GM12878 (cell line): ENCODE measurements at regions not wholly inside any gene's neighbourhood (a gene's known extent, or its start where the extent isn't known, plus 50 kb on each side); places are given as distances from the start of the nearest gene placed in this dataset.

Source experiments
- ASH2L ChIP-seq: fragments of 300-600, 200-600 bp; sonication (generic); IDR thresholded peaks from 2 replicates; pipeline ENCODE4 v1.6.1; 2017; ENCODE audit warnings: low read depth, mild to moderate bottlenecking, borderline replicate concordance
- CHD4 ChIP-seq: fragments of 200-600 bp; sonication (generic); IDR thresholded peaks from 2 replicates; pipeline ENCODE4 v1.6.1; 2016; ENCODE audit warnings: mild to moderate bottlenecking
- CREB1 ChIP-seq: IDR thresholded peaks from 2 replicates; pipeline ENCODE4 v1.6.1; 2012; ENCODE audit warnings: low read depth, mild to moderate bottlenecking, inconsistent platforms
- CREM ChIP-seq: IDR thresholded peaks from 2 replicates; pipeline ENCODE4 v1.6.1; 2014; ENCODE audit warnings: antibody characterized with exemption, low read depth
- EZH2 ChIP-seq: IDR thresholded peaks from 2 replicates; pipeline ENCODE4 v1.6.1; 2012; ENCODE audit warnings: low read depth, mild to moderate bottlenecking, control low read depth, inconsistent platforms, low read length, borderline replicate concordance; ENCODE audit not compliant: control insufficient read depth
- GABPA ChIP-seq: IDR thresholded peaks from 2 replicates; pipeline ENCODE4 v1.6.1; 2014; ENCODE audit warnings: antibody characterized with exemption, low read depth, mild to moderate bottlenecking, inconsistent platforms
- GATAD2B ChIP-seq: fragments of 450-650 bp; conservative IDR thresholded peaks from 2 replicates; pipeline ENCODE4 v1.6.1; 2017; ENCODE audit warnings: low read depth, mild to moderate bottlenecking, moderate library complexity
- HCFC1 ChIP-seq: fragments of 150-350 bp; IDR thresholded peaks from 2 replicates; pipeline ENCODE4 v1.6.1; 2014; ENCODE audit warnings: low read length
- MEF2A ChIP-seq: IDR thresholded peaks from 2 replicates; pipeline ENCODE4 v1.6.1; 2011; ENCODE audit warnings: low read depth, mild to moderate bottlenecking, low read length, moderate library complexity; ENCODE audit not compliant: insufficient read depth
- NBN ChIP-seq: fragments of 450-650 bp; IDR thresholded peaks from 2 replicates; pipeline ENCODE4 v1.6.1; 2016
- NFXL1 ChIP-seq: fragments of 450-650 bp; IDR thresholded peaks from 2 replicates; pipeline ENCODE4 v1.6.1; 2017; ENCODE audit warnings: antibody characterized with exemption, mild to moderate bottlenecking, borderline replicate concordance
- NFYA ChIP-seq: IDR thresholded peaks from 2 replicates; pipeline ENCODE4 v1.6.1; 2011; ENCODE audit warnings: low read depth, mild to moderate bottlenecking, low read length, improper control_type of control experiment, borderline replicate concordance
- NR2C1 ChIP-seq: fragments of 450-650 bp; IDR thresholded peaks from 2 replicates; pipeline ENCODE4 v1.6.1; 2017; ENCODE audit warnings: antibody characterized with exemption, mild to moderate bottlenecking, moderate library complexity
- NR2F1 ChIP-seq: fragments of 450-650 bp; conservative IDR thresholded peaks from 2 replicates; pipeline ENCODE4 v1.6.1; 2017; ENCODE audit warnings: mild to moderate bottlenecking
- PML ChIP-seq: IDR thresholded peaks from 2 replicates; pipeline ENCODE4 v1.6.1; 2012; ENCODE audit warnings: low read length, inconsistent platforms
- RAD51 ChIP-seq: fragments of 450-650 bp; IDR thresholded peaks from 2 replicates; pipeline ENCODE4 v1.6.1; 2016; ENCODE audit warnings: moderate library complexity, mild to moderate bottlenecking, inconsistent platforms
- RELB ChIP-seq: fragments of 450-650 bp; IDR thresholded peaks from 2 replicates; pipeline ENCODE4 v1.6.1; 2017; ENCODE audit warnings: low read depth, mild to moderate bottlenecking, moderate library complexity
- SMAD5 ChIP-seq: IDR thresholded peaks from 2 replicates; pipeline ENCODE4 v1.6.1; 2016; ENCODE audit warnings: antibody characterized with exemption, low read depth
- TBL1XR1 ChIP-seq: IDR thresholded peaks from 2 replicates; pipeline ENCODE4 v1.6.1; 2012; ENCODE audit warnings: low read depth, low read length, improper control_type of control experiment
- TCF3 ChIP-seq: IDR thresholded peaks from 2 replicates; pipeline ENCODE4 v1.6.1; 2012; ENCODE audit warnings: low read depth, mild to moderate bottlenecking, low read length, borderline replicate concordance; ENCODE audit not compliant: insufficient read depth
- USF1 ChIP-seq: IDR thresholded peaks from 2 replicates; pipeline ENCODE4 v1.6.1; 2011; ENCODE audit warnings: borderline replicate concordance, low read depth, mild to moderate bottlenecking, moderate library complexity, mixed read lengths, low read length; ENCODE audit not compliant: insufficient read depth; ENCODE audit errors: extremely low read length
- WRNIP1 ChIP-seq: IDR thresholded peaks from 2 replicates; pipeline ENCODE4 v1.6.1; 2011; ENCODE audit warnings: low read depth, low read length, improper control_type of control experiment, borderline replicate concordance
- ZNF207 ChIP-seq: fragments of 450-650 bp; IDR thresholded peaks from 2 replicates; pipeline ENCODE4 v1.6.1; 2014; ENCODE audit warnings: antibody characterized with exemption, mild to moderate bottlenecking, borderline replicate concordance
- ZNF622 ChIP-seq: fragments of 450-650 bp; IDR thresholded peaks from 2 replicates; pipeline ENCODE4 v1.6.1; 2017; ENCODE audit warnings: mild to moderate bottlenecking, inconsistent platforms
- ZZZ3 ChIP-seq: IDR thresholded peaks from 2 replicates; pipeline ENCODE4 v1.6.1; 2011; ENCODE audit warnings: low read depth; ENCODE audit not compliant: control insufficient read depth, insufficient read length
- TF ChIP-seq, protein P1 (sequence below): fragments of 450-650 bp; IDR thresholded peaks from 2 replicates; pipeline ENCODE4 v1.6.1; 2016; ENCODE audit warnings: mild to moderate bottlenecking
- TF ChIP-seq, protein P2 (sequence below): fragments of 450-650 bp; IDR thresholded peaks from 2 replicates; pipeline ENCODE4 v1.6.1; 2017; ENCODE audit warnings: mild to moderate bottlenecking

DNA sequence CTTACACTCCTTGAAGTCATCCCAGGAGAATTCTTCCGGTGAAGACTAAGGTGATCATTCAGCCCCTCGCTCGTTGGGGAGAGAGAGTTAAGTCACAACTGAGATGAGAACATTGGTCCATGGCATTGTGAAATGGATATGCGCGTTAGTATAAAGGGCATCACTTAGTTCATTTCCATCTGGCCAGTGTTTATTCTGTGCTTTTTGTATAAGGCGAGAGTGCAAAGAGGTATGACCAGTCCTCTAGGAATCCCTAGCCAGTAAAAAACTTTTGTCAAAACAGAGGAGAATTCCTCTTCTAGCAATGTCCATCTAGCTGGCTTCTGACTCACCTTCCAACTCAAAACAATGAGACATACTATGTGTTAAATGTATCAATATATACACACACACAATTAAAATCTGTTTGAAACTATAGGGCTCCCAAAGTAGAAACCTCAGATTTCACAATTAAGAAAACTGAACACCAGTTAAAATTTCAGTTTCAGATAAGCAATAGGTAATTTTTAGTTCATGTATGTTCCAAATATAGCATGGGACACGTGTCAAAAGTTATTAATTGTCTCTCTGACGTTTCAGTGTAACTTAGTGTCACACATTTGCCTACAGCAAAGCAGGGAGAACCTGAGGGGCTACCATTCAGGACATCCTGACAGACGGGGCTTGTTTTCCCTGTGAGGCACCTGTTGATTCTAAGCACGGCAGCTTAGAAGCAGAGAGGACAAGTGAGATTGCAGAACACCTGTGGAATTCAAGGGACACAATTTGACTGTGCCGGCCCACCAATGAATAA lies 158.9 kb downstream of the KLF6 start (continued):
- TF ChIP-seq EZH2 (no peak), TBL1XR1 (peak; percentile 91), ZZZ3 (no peak), HCFC1 (no peak), CREB1 (peak; percentile 76), TCF3 (no peak), ZNF207 (no peak), CREM (peak; percentile 71), NFYA (no peak), NBN (no peak), NFXL1 (no peak), NR2F1 (no peak), WRNIP1 (no peak), ASH2L (no peak), SMAD5 (no peak), RAD51 (peak; percentile 77), RELB (no peak), USF1 (peak; percentile 25), CHD4 (no peak), NR2C1 (no peak), GABPA (no peak), PML (no peak), MEF2A (peak; percentile 98), GATAD2B (no peak), ZNF622 (no peak)
- TF ChIP-seq, protein P1, sequence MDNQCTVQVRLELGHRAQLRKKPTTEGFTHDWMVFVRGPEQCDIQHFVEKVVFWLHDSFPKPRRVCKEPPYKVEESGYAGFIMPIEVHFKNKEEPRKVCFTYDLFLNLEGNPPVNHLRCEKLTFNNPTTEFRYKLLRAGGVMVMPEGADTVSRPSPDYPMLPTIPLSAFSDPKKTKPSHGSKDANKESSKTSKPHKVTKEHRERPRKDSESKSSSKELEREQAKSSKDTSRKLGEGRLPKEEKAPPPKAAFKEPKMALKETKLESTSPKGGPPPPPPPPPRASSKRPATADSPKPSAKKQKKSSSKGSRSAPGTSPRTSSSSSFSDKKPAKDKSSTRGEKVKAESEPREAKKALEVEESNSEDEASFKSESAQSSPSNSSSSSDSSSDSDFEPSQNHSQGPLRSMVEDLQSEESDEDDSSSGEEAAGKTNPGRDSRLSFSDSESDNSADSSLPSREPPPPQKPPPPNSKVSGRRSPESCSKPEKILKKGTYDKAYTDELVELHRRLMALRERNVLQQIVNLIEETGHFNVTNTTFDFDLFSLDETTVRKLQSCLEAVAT, result no peak
- TF ChIP-seq, protein P2, sequence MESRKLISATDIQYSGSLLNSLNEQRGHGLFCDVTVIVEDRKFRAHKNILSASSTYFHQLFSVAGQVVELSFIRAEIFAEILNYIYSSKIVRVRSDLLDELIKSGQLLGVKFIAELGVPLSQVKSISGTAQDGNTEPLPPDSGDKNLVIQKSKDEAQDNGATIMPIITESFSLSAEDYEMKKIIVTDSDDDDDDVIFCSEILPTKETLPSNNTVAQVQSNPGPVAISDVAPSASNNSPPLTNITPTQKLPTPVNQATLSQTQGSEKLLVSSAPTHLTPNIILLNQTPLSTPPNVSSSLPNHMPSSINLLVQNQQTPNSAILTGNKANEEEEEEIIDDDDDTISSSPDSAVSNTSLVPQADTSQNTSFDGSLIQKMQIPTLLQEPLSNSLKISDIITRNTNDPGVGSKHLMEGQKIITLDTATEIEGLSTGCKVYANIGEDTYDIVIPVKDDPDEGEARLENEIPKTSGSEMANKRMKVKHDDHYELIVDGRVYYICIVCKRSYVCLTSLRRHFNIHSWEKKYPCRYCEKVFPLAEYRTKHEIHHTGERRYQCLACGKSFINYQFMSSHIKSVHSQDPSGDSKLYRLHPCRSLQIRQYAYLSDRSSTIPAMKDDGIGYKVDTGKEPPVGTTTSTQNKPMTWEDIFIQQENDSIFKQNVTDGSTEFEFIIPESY, result no peak
